ENCODE measurements at regions not wholly inside any gene's neighbourhood (a gene's known extent, or its start where the extent isn't known, plus 50 kb on each side); places are given as distances from the start of the nearest gene placed in this dataset.

- Histone ChIP-seq H2AFZ (ENCODE audit: low read length, unreplicated experiment) (no peak overlapping the region), H3K4me1 (ENCODE audit: control insufficient read depth, insufficient read depth, low read length, unreplicated experiment) (no peaks in the 10 kb centered on the region), H3K27me3 (ENCODE audit: insufficient read depth, low read length) (no peaks in the 10 kb centered on the region), H3K4me3 (ENCODE audit: low read depth, low read length) (no peak overlapping the region), H3K36me3 (ENCODE audit: insufficient read depth, low read length) (no peaks in the 10 kb centered on the region), H3K79me2 (ENCODE audit: control insufficient read depth, insufficient read depth, low read length, unreplicated experiment) (no peaks in the 10 kb centered on the region), H3K27ac (ENCODE audit: low read depth, low read length) (no peak overlapping the region)
Observed at GRCh38 chr12:98221243-98221808, 294.1 kb upstream of the TMPO start.

- Histone ChIP-seq H3K36me3 (ENCODE audit: insufficient read depth, low read length) (no peaks in the 10 kb centered on the region), H3K27ac (ENCODE audit: low read depth, low read length) (no peak overlapping the region), H3K4me1 (ENCODE audit: control insufficient read depth, insufficient read depth, low read length, unreplicated experiment) (no peaks in the 10 kb centered on the region), H2AFZ (ENCODE audit: low read length, unreplicated experiment) (no peak overlapping the region), H3K27me3 (ENCODE audit: insufficient read depth, low read length) (no peaks in the 10 kb centered on the region), H3K4me3 (ENCODE audit: low read depth, low read length) (no peak overlapping the region), H3K79me2 (ENCODE audit: control insufficient read depth, insufficient read depth, low read length, unreplicated experiment) (no peaks in the 10 kb centered on the region)
Observed at GRCh38 chr12:98222135-98222534, 293.3 kb upstream of the TMPO start.

- Histone ChIP-seq H3K79me2 (ENCODE audit: control insufficient read depth, insufficient read depth, low read length, unreplicated experiment) (no peaks in the 10 kb centered on the region), H3K27me3 (ENCODE audit: insufficient read depth, low read length) (no peaks in the 10 kb centered on the region), H3K36me3 (ENCODE audit: insufficient read depth, low read length) (no peaks in the 10 kb centered on the region), H3K27ac (ENCODE audit: low read depth, low read length) (no peak overlapping the region), H3K4me3 (ENCODE audit: low read depth, low read length) (no peak overlapping the region), H3K4me1 (ENCODE audit: control insufficient read depth, insufficient read depth, low read length, unreplicated experiment) (no peaks in the 10 kb centered on the region), H2AFZ (ENCODE audit: low read length, unreplicated experiment) (no peak overlapping the region)
Observed at GRCh38 chr12:98224584-98225221, 290.7 kb upstream of the TMPO start.

- H2AFZ ChIP-seq (ENCODE audit: low read length, unreplicated experiment) = no peak overlapping the region
- H3K4me1 ChIP-seq (ENCODE audit: control insufficient read depth, insufficient read depth, low read length, unreplicated experiment) = no peaks in the 10 kb centered on the region
- H3K27me3 ChIP-seq (ENCODE audit: insufficient read depth, low read length) = no peaks in the 10 kb centered on the region
- H3K4me3 ChIP-seq (ENCODE audit: low read depth, low read length) = no peak overlapping the region
- H3K27ac ChIP-seq (ENCODE audit: low read depth, low read length) = no peak overlapping the region
- H3K36me3 ChIP-seq (ENCODE audit: insufficient read depth, low read length) = no peaks in the 10 kb centered on the region
- H3K79me2 ChIP-seq (ENCODE audit: control insufficient read depth, insufficient read depth, low read length, unreplicated experiment) = no peaks in the 10 kb centered on the region
Observed at GRCh38 chr12:98227162-98227561, 288.2 kb upstream of the TMPO start.

GRCh38 chr12:98228683-98229539 lies 286.5 kb upstream of the TMPO start:
- H3K27ac ChIP-seq (ENCODE audit: low read depth, low read length) = no peak overlapping the region
- no peak overlapping the region for H2AFZ ChIP-seq (ENCODE audit: low read length, unreplicated experiment)
- H3K27me3 ChIP-seq (ENCODE audit: insufficient read depth, low read length) = no peaks in the 10 kb centered on the region
- no peak overlapping the region for H3K4me3 ChIP-seq (ENCODE audit: low read depth, low read length)
- no peaks in the 10 kb centered on the region for H3K36me3 ChIP-seq (ENCODE audit: insufficient read depth, low read length)
- H3K79me2 ChIP-seq (ENCODE audit: control insufficient read depth, insufficient read depth, low read length, unreplicated experiment) = no peaks in the 10 kb centered on the region
- H3K4me1 ChIP-seq (ENCODE audit: control insufficient read depth, insufficient read depth, low read length, unreplicated experiment) = no peaks in the 10 kb centered on the region

GRCh38 chr12:98229540-98229924 lies 285.9 kb upstream of the TMPO start:
- no peak overlapping the region for H3K27ac ChIP-seq (ENCODE audit: low read depth, low read length)
- H3K27me3 ChIP-seq (ENCODE audit: insufficient read depth, low read length) = no peaks in the 10 kb centered on the region
- H3K79me2 ChIP-seq (ENCODE audit: control insufficient read depth, insufficient read depth, low read length, unreplicated experiment) = no peaks in the 10 kb centered on the region
- H3K4me1 ChIP-seq (ENCODE audit: control insufficient read depth, insufficient read depth, low read length, unreplicated experiment) = no peaks in the 10 kb centered on the region
- no peak overlapping the region for H2AFZ ChIP-seq (ENCODE audit: low read length, unreplicated experiment)
- no peaks in the 10 kb centered on the region for H3K36me3 ChIP-seq (ENCODE audit: insufficient read depth, low read length)
- H3K4me3 ChIP-seq (ENCODE audit: low read depth, low read length) = no peak overlapping the region

GRCh38 chr12:98232753-98233390 lies 282.5 kb upstream of the TMPO start:
- H3K79me2 ChIP-seq (ENCODE audit: control insufficient read depth, insufficient read depth, low read length, unreplicated experiment) = no peaks in the 10 kb centered on the region
- no peaks in the 10 kb centered on the region for H3K36me3 ChIP-seq (ENCODE audit: insufficient read depth, low read length)
- no peak overlapping the region for H3K27ac ChIP-seq (ENCODE audit: low read depth, low read length)
- no peak overlapping the region for H3K4me3 ChIP-seq (ENCODE audit: low read depth, low read length)
- no peaks in the 10 kb centered on the region for H3K4me1 ChIP-seq (ENCODE audit: control insufficient read depth, insufficient read depth, low read length, unreplicated experiment)
- no peak overlapping the region for H2AFZ ChIP-seq (ENCODE audit: low read length, unreplicated experiment)
- no peaks in the 10 kb centered on the region for H3K27me3 ChIP-seq (ENCODE audit: insufficient read depth, low read length)

GRCh38 chr12:98235301-98235700 lies 280.1 kb upstream of the TMPO start:
- H2AFZ ChIP-seq (ENCODE audit: low read length, unreplicated experiment) = no peak overlapping the region
- no peaks in the 10 kb centered on the region for H3K4me1 ChIP-seq (ENCODE audit: control insufficient read depth, insufficient read depth, low read length, unreplicated experiment)
- H3K79me2 ChIP-seq (ENCODE audit: control insufficient read depth, insufficient read depth, low read length, unreplicated experiment) = no peaks in the 10 kb centered on the region
- no peaks in the 10 kb centered on the region for H3K27me3 ChIP-seq (ENCODE audit: insufficient read depth, low read length)
- H3K36me3 ChIP-seq (ENCODE audit: insufficient read depth, low read length) = no peaks in the 10 kb centered on the region
- no peak overlapping the region for H3K27ac ChIP-seq (ENCODE audit: low read depth, low read length)
- no peak overlapping the region for H3K4me3 ChIP-seq (ENCODE audit: low read depth, low read length)

GRCh38 chr12:98238515-98239130 lies 276.8 kb upstream of the TMPO start:
- H3K4me1 ChIP-seq (ENCODE audit: control insufficient read depth, insufficient read depth, low read length, unreplicated experiment) = no peaks in the 10 kb centered on the region
- H3K36me3 ChIP-seq (ENCODE audit: insufficient read depth, low read length) = no peaks in the 10 kb centered on the region
- H2AFZ ChIP-seq (ENCODE audit: low read length, unreplicated experiment) = no peak overlapping the region
- H3K79me2 ChIP-seq (ENCODE audit: control insufficient read depth, insufficient read depth, low read length, unreplicated experiment) = no peaks in the 10 kb centered on the region
- no peaks in the 10 kb centered on the region for H3K27me3 ChIP-seq (ENCODE audit: insufficient read depth, low read length)
- H3K4me3 ChIP-seq (ENCODE audit: low read depth, low read length) = no peak overlapping the region
- no peak overlapping the region for H3K27ac ChIP-seq (ENCODE audit: low read depth, low read length)

- Histone ChIP-seq H3K27ac (ENCODE audit: low read depth, low read length) (no peak overlapping the region), H3K36me3 (ENCODE audit: insufficient read depth, low read length) (no peaks in the 10 kb centered on the region)
Observed at GRCh38 chr12:98243190-98243589, 272.2 kb upstream of the TMPO start.

More at GRCh38 chr12:98243190-98243589, 272.2 kb upstream of the TMPO start:
- Histone ChIP-seq H3K4me3 (ENCODE audit: low read depth, low read length) (no peak overlapping the region), H3K79me2 (ENCODE audit: control insufficient read depth, insufficient read depth, low read length, unreplicated experiment) (no peaks in the 10 kb centered on the region), H2AFZ (ENCODE audit: low read length, unreplicated experiment) (no peak overlapping the region), H3K4me1 (ENCODE audit: control insufficient read depth, insufficient read depth, low read length, unreplicated experiment) (no peaks in the 10 kb centered on the region), H3K27me3 (ENCODE audit: insufficient read depth, low read length) (no peaks in the 10 kb centered on the region)
